ENCODE measurements at regions not wholly inside any gene's neighbourhood (a gene's known extent, or its start where the extent isn't known, plus 50 kb on each side); places are given as distances from the start of the nearest gene placed in this dataset.

DNA sequence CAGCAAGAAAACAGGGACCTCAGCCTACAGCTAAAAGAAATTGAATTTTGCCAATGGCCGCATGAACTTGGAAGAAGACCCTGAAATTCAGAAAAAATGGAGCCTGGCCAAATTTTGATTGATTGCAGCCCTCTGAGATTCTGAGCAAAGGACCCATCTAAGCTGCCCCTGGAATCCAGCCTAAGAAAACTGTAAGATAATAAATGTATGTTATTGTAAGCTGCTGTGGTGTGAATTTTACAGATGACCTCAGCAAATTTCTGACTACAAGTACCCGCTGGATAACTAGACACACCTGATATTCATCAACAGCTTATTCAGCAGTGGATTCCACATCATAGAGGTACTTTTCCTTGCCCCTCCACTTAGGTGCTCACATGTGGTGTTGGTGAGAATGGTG, 119.5 kb upstream of the EPHA5 start:
- H3K9me3 ChIP-seq (ENCODE audit: insufficient read depth, low read length) = no peaks in the 10 kb centered on the region
- no peaks in the 10 kb centered on the region for H3K36me3 ChIP-seq (ENCODE audit: low read length)
- H4K20me1 ChIP-seq (ENCODE audit: low read depth, low read length) = no peaks in the 10 kb centered on the region
- no peaks in the 10 kb centered on the region for H3K27me3 ChIP-seq (ENCODE audit: low read length)
- H2AFZ ChIP-seq (ENCODE audit: low read depth, low read length, severe bottlenecking) = no peak overlapping the region
- no peak overlapping the region for H3K4me2 ChIP-seq (ENCODE audit: low read depth, low read length, poor library complexity, severe bottlenecking)
- H3F3A ChIP-seq (ENCODE audit: insufficient read depth) = no peaks in the 10 kb centered on the region
- no peaks in the 10 kb centered on the region for H3K79me2 ChIP-seq (ENCODE audit: insufficient read depth, low read length)
- TF ChIP-seq EZH2phosphoT487 (conservative IDR thresholded peaks at IDR 0.05; ENCODE audit: low read length) (no peak), CTCF (IDR thresholded peaks at IDR 0.05; ENCODE audit: insufficient read depth, low read length, poor library complexity, severe bottlenecking) (no peak)
- H3K9ac ChIP-seq (ENCODE audit: low read length) = no peak overlapping the region
- no peak overlapping the region for H3K4me3 ChIP-seq (ENCODE audit: insufficient read depth, low read length, poor library complexity, severe bottlenecking)
- H3K9me2 ChIP-seq (replicated peaks; ENCODE audit: insufficient read depth, low read length) = no peaks in the 10 kb centered on the region
- no peak overlapping the region for H3K27ac ChIP-seq (ENCODE audit: low read depth, low read length)

DNA sequence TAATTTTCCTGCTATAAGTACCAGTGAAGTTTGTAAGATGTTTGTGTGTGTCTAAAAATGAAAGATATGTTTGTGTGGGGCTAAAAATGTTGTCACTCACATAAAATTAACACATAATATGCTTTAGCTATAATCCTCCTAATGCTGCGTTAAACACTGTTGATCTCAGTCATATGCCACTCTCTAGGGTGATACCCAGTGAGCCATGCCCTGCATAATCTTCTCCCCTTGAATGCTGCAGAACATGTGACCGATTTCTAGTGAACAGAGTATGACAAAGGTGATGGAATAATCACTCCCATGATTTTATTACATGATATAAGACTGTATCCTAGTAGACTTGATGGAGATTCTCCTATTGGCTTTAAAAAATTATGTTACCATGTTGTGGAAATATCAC, 119.1 kb upstream of the EPHA5 start:
- no peaks in the 10 kb centered on the region for H3K9me3 ChIP-seq (ENCODE audit: insufficient read depth, low read length)
- TF ChIP-seq CTCF (IDR thresholded peaks at IDR 0.05; ENCODE audit: insufficient read depth, low read length, poor library complexity, severe bottlenecking) = no peak
- TF ChIP-seq EZH2phosphoT487 (conservative IDR thresholded peaks at IDR 0.05; ENCODE audit: low read length) = no peak
- no peaks in the 10 kb centered on the region for H4K20me1 ChIP-seq (ENCODE audit: low read depth, low read length)
- H3K4me3 ChIP-seq (ENCODE audit: insufficient read depth, low read length, poor library complexity, severe bottlenecking) = no peak overlapping the region
- H3K79me2 ChIP-seq (ENCODE audit: insufficient read depth, low read length) = no peaks in the 10 kb centered on the region
- no peak overlapping the region for H3K9ac ChIP-seq (ENCODE audit: low read length)
- no peak overlapping the region for H3K27ac ChIP-seq (ENCODE audit: low read depth, low read length)
- no peaks in the 10 kb centered on the region for H3K27me3 ChIP-seq (ENCODE audit: low read length)
- no peaks in the 10 kb centered on the region for H3K9me2 ChIP-seq (replicated peaks; ENCODE audit: insufficient read depth, low read length)
- no peaks in the 10 kb centered on the region for H3K36me3 ChIP-seq (ENCODE audit: low read length)
- H2AFZ ChIP-seq (ENCODE audit: low read depth, low read length, severe bottlenecking) = no peak overlapping the region
- H3K4me2 ChIP-seq (ENCODE audit: low read depth, low read length, poor library complexity, severe bottlenecking) = no peak overlapping the region
- no peaks in the 10 kb centered on the region for H3F3A ChIP-seq (ENCODE audit: insufficient read depth)

- no peak for TF ChIP-seq EZH2phosphoT487 (conservative IDR thresholded peaks at IDR 0.05; ENCODE audit: low read length)
- TF ChIP-seq CTCF (IDR thresholded peaks at IDR 0.05; ENCODE audit: insufficient read depth, low read length, poor library complexity, severe bottlenecking) = no peak
- H3K9me3 ChIP-seq (ENCODE audit: insufficient read depth, low read length) = no peaks in the 10 kb centered on the region
- H4K20me1 ChIP-seq (ENCODE audit: low read depth, low read length) = no peaks in the 10 kb centered on the region
- no peak overlapping the region for H3K4me3 ChIP-seq (ENCODE audit: insufficient read depth, low read length, poor library complexity, severe bottlenecking)
- H3K27me3 ChIP-seq (ENCODE audit: low read length) = no peaks in the 10 kb centered on the region
- no peak overlapping the region for H3K4me2 ChIP-seq (ENCODE audit: low read depth, low read length, poor library complexity, severe bottlenecking)
- no peak overlapping the region for H3K27ac ChIP-seq (ENCODE audit: low read depth, low read length)
- no peak overlapping the region for H3K9ac ChIP-seq (ENCODE audit: low read length)
- no peak overlapping the region for H2AFZ ChIP-seq (ENCODE audit: low read depth, low read length, severe bottlenecking)
- no peaks in the 10 kb centered on the region for H3F3A ChIP-seq (ENCODE audit: insufficient read depth)
- no peaks in the 10 kb centered on the region for H3K9me2 ChIP-seq (replicated peaks; ENCODE audit: insufficient read depth, low read length)
- H3K79me2 ChIP-seq (ENCODE audit: insufficient read depth, low read length) = no peaks in the 10 kb centered on the region
- no peaks in the 10 kb centered on the region for H3K36me3 ChIP-seq (ENCODE audit: low read length)
Measured at GRCh38 chr4:65777270-65777669, 107.0 kb upstream of the EPHA5 start.

DNA sequence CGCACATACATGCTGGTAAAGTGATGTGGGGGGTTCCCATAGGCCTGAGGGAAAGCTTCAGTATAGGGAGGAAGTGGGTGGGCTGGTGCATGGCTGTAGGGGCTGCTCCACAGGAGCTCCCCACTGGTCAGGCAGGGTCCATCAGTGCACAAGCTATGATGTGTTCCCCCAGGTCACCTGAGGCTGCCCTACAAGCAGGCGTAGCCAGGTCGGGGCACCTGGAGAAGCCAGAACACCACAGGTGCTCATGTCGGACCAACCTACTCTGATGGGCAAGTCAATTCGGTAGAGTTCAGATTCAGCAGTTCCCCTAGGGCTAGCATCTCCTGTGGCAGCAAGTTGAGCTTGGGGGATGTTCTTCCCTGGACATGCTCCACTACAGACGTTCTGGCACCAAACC, 103.3 kb upstream of the EPHA5 start:
- Histone ChIP-seq H3F3A (ENCODE audit: insufficient read depth) (no peaks in the 10 kb centered on the region), H3K27ac (ENCODE audit: low read depth, low read length) (no peak overlapping the region), H3K4me3 (ENCODE audit: insufficient read depth, low read length, poor library complexity, severe bottlenecking) (no peak overlapping the region), H3K27me3 (ENCODE audit: low read length) (no peaks in the 10 kb centered on the region), H3K79me2 (ENCODE audit: insufficient read depth, low read length) (no peaks in the 10 kb centered on the region), H4K20me1 (ENCODE audit: low read depth, low read length) (no peaks in the 10 kb centered on the region), H2AFZ (ENCODE audit: low read depth, low read length, severe bottlenecking) (no peak overlapping the region), H3K4me2 (ENCODE audit: low read depth, low read length, poor library complexity, severe bottlenecking) (no peak overlapping the region), H3K9me3 (ENCODE audit: insufficient read depth, low read length) (no peaks in the 10 kb centered on the region), H3K36me3 (ENCODE audit: low read length) (no peaks in the 10 kb centered on the region), H3K9me2 (replicated peaks; ENCODE audit: insufficient read depth, low read length) (no peaks in the 10 kb centered on the region), H3K9ac (ENCODE audit: low read length) (no peak overlapping the region)
- TF ChIP-seq EZH2phosphoT487 (conservative IDR thresholded peaks at IDR 0.05; ENCODE audit: low read length) (no peak), CTCF (IDR thresholded peaks at IDR 0.05; ENCODE audit: insufficient read depth, low read length, poor library complexity, severe bottlenecking) (no peak)

All from SU-DHL-6 (cell line).